Endothelial cell of umbilical vein (primary cell): ENCODE measurements at regions not wholly inside any gene's neighbourhood (a gene's known extent, or its start where the extent isn't known, plus 50 kb on each side); places are given as distances from the start of the nearest gene placed in this dataset.

ENCODE experiments used
- BruUV-seq: library from RNA; stranded (reverse); fragments of 400-500 nt; replicated peaks from 2 replicates; lab custom pipeline; 2021; lab: Mats Ljungman, UMichigan
- CTCF ChIA-PET: fragments of 300-600, 350-600 bp; sonication (Branson Sonifier 250); formaldehyde crosslinking; loops from one replicate; lab custom pipeline; 2021; ENCODE audit warnings: antibody characterized with exemption, inconsistent platforms; lab: Charles Lee
- POLR2A ChIA-PET: fragments of 300-600, 350-600 bp; sonication (Branson Sonifier 250); formaldehyde crosslinking; loops from one replicate; lab custom pipeline; 2021; ENCODE audit warnings: antibody characterized with exemption, inconsistent platforms; lab: Charles Lee
- DNase-seq: peaks from one replicate; pipeline ENCODE4 v3.0.0-alpha.2; 2011; ENCODE audit warnings: low read depth, low spot score
- FAIRE-seq: peaks from 2 replicates; lab custom pipeline; 2011; peaks lifted over from hg19 to GRCh38; lab: Jason Lieb, UNC
- H2AFZ ChIP-seq: 2 replicates; pipeline ENCODE4 v1.6.0; 2012; ENCODE audit warnings: low read depth, low read length, control low read depth, inconsistent platforms
- H3K27ac ChIP-seq: 2 replicates; pipeline ENCODE4 v1.5.1; 2011; ENCODE audit warnings: low read depth, mild to moderate bottlenecking, control low read depth, low read length, moderate library complexity; ENCODE audit not compliant: insufficient read depth
- H3K27me3 ChIP-seq, 2 experiments: 2 replicates each; pipeline versions ENCODE4 v1.6.0 to v1.6.1; 2011; ENCODE audit warnings: low read length in 2 of 2, mixed read lengths in 1 of 2; ENCODE audit not compliant: control insufficient read depth in 2 of 2, insufficient read depth in 2 of 2
- H3K36me3 ChIP-seq, 2 experiments: 2 replicates in 1 of 2; 3 replicates in 1 of 2; pipeline ENCODE4 v1.5.1; 2011; ENCODE audit warnings: low read length in 2 of 2, mild to moderate bottlenecking in 1 of 2, moderate library complexity in 1 of 2; ENCODE audit not compliant: control insufficient read depth in 2 of 2, insufficient read depth in 2 of 2; ENCODE audit errors: extremely low read depth in 1 of 2
- H3K4me1 ChIP-seq: 3 replicates; pipeline ENCODE4 v1.5.1; 2011; ENCODE audit warnings: mild to moderate bottlenecking, low read length; ENCODE audit not compliant: control insufficient read depth, insufficient read depth; ENCODE audit errors: extremely low read depth
- H3K4me2 ChIP-seq: 2 replicates; pipeline ENCODE4 v1.6.1; 2011; ENCODE audit warnings: low read length, control low read depth, mixed read lengths; ENCODE audit not compliant: insufficient read depth
- H3K4me3 ChIP-seq, 3 experiments: fragments of 200-600 bp in 1 of 3; sonication (generic), shearing (Covaris generic) in 1 of 3; replicated peaks in 1 of 3; 2 replicates each; pipeline ENCODE4 v1.5.1; 2011 to 2016; ENCODE audit warnings: control low read depth in 3 of 3, low read length in 3 of 3, mild to moderate bottlenecking in 2 of 3, inconsistent platforms in 1 of 3, low read depth in 1 of 3, moderate library complexity in 1 of 3; ENCODE audit not compliant: insufficient read depth in 1 of 3
- H3K79me2 ChIP-seq: 2 replicates; pipeline ENCODE4 v1.6.0; 2012; ENCODE audit warnings: low read length, inconsistent platforms; ENCODE audit not compliant: control insufficient read depth, insufficient read depth
- H3K9ac ChIP-seq: replicated peaks from 2 replicates; pipeline ENCODE3; 2011; ENCODE audit warnings: low read length, control low read depth; ENCODE audit not compliant: insufficient read depth; ENCODE audit errors: extremely low read depth
- H3K9me1 ChIP-seq: replicated peaks from 3 replicates; pipeline ENCODE4 v1.6.0; 2011; ENCODE audit warnings: mild to moderate bottlenecking, low read length; ENCODE audit not compliant: control insufficient read depth, insufficient read depth; ENCODE audit errors: extremely low read depth
- H3K9me3 ChIP-seq: replicated peaks from 2 replicates; pipeline ENCODE4 v1.5.1; 2012; ENCODE audit warnings: low read length, inconsistent platforms; ENCODE audit not compliant: control insufficient read depth, insufficient read depth
- H4K20me1 ChIP-seq: replicated peaks from 2 replicates; pipeline ENCODE3; 2011; ENCODE audit warnings: mild to moderate bottlenecking, low read length; ENCODE audit not compliant: control insufficient read depth, insufficient read depth; ENCODE audit errors: extremely low read depth
- EZH2 ChIP-seq: IDR thresholded peaks from 2 replicates; pipeline ENCODE4 v1.6.1; 2012; ENCODE audit warnings: borderline replicate concordance, low read depth, mild to moderate bottlenecking, moderate library complexity, low read length, inconsistent platforms; ENCODE audit not compliant: severe bottlenecking
- FOS ChIP-seq: IDR thresholded peaks from 2 replicates; pipeline ENCODE4 v1.6.1; 2011; ENCODE audit warnings: mild to moderate bottlenecking, low read length, moderate library complexity, borderline replicate concordance; ENCODE audit not compliant: insufficient read depth
- GATA2 ChIP-seq: IDR thresholded peaks from 2 replicates; pipeline ENCODE4 v1.7.0; 2011; ENCODE audit warnings: low read depth, mild to moderate bottlenecking, moderate library complexity, mixed read lengths, low read length; ENCODE audit not compliant: insufficient read length, insufficient read depth
- JUN ChIP-seq: IDR thresholded peaks from 2 replicates; pipeline ENCODE4 v1.6.1; 2011; ENCODE audit warnings: borderline replicate concordance, low read depth; ENCODE audit not compliant: insufficient read length, insufficient read depth
- MAX ChIP-seq: IDR thresholded peaks from 2 replicates; pipeline ENCODE4 v1.6.1; 2011; ENCODE audit not compliant: insufficient read depth, insufficient read length
- MYC ChIP-seq: IDR thresholded peaks from one replicate; pipeline ENCODE4 v1.6.1; 2011; ENCODE audit warnings: mild to moderate bottlenecking, low read depth, low read length
- POLR2A ChIP-seq: IDR thresholded peaks from 2 replicates; pipeline ENCODE4 v1.6.1; 2012; ENCODE audit warnings: low read depth, mild to moderate bottlenecking, control low read depth, low read length
- POLR2AphosphoS5 ChIP-seq: IDR thresholded peaks from 2 replicates; pipeline ENCODE4 v1.6.1; 2012; ENCODE audit warnings: low read depth, mild to moderate bottlenecking, control low read depth, low read length, moderate library complexity; ENCODE audit not compliant: insufficient read depth
- dilution Hi-C: fragments of 300-500 bp; cut with MboI; formaldehyde crosslinking; loops from one replicate; pipeline ENCODE4 v1.15.0; 2019; ENCODE audit warnings: low sequenced_read_pairs; ENCODE audit not compliant: extremely low pct_ligation_motif_present
- intact Hi-C: fragments of 100-400 bp; cut with micrococcal nuclease; formaldehyde crosslinking; loops from one replicate; pipeline ENCODE4 v1.10.0; 2022
- TF ChIP-seq, protein P1 (sequence below), 2 donors: IDR thresholded peaks; 1 replicate in 1 of 2; 2 replicates in 1 of 2; pipeline ENCODE4 v1.5.1; 2011; ENCODE audit warnings: low read length in 2 of 2, mild to moderate bottlenecking in 2 of 2, moderate library complexity in 2 of 2, control low read depth in 1 of 2, inconsistent platforms in 1 of 2, low read depth in 1 of 2; ENCODE audit not compliant: insufficient read depth in 1 of 2; ENCODE audit errors: extremely low read depth in 1 of 2

DNA sequence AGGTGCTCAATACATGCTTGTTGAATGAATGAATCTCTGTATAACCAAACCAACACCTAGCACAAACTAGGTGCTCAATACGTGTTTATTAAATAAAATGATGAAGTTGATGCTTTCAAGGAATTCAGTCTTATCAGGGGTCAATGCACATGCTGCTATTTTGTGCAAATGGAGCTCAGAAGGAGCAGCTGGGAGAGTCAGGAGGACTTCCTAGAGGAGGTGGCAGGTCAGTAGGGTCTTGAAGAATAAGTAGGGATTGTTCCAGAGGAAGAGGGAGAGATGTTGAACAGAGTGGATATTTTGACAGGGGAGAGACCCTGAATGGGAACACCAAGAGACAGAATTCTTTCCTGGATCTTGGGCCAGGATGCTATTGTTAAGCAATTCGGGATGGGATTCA, 92.7 kb upstream of the LHX1 start:
- Histone ChIP-seq H3K36me3 (no peaks in the 10 kb centered on the region), H2AFZ (no peak overlapping the region), H3K9ac (no peak overlapping the region), H3K27me3 (no peaks in the 10 kb centered on the region), H3K9me1 (no peaks in the 10 kb centered on the region), H3K4me1 (peaks cover 24% of the 10 kb centered on the region), H3K4me2 (no peak overlapping the region), H3K9me3 (no peaks in the 10 kb centered on the region), H3K79me2 (no peaks in the 10 kb centered on the region), H3K4me3 (no peak overlapping the region), H3K27ac (no peak overlapping the region), H4K20me1 (no peaks in the 10 kb centered on the region)
- TF ChIP-seq MYC (no peak), FOS (no peak), EZH2 (no peak), GATA2 (no peak), MAX (no peak), POLR2A (no peak), POLR2AphosphoS5 (no peak), JUN (no peak)
- TF ChIP-seq, protein P1, sequence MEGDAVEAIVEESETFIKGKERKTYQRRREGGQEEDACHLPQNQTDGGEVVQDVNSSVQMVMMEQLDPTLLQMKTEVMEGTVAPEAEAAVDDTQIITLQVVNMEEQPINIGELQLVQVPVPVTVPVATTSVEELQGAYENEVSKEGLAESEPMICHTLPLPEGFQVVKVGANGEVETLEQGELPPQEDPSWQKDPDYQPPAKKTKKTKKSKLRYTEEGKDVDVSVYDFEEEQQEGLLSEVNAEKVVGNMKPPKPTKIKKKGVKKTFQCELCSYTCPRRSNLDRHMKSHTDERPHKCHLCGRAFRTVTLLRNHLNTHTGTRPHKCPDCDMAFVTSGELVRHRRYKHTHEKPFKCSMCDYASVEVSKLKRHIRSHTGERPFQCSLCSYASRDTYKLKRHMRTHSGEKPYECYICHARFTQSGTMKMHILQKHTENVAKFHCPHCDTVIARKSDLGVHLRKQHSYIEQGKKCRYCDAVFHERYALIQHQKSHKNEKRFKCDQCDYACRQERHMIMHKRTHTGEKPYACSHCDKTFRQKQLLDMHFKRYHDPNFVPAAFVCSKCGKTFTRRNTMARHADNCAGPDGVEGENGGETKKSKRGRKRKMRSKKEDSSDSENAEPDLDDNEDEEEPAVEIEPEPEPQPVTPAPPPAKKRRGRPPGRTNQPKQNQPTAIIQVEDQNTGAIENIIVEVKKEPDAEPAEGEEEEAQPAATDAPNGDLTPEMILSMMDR (IDR thresholded peaks at IDR 0.05; ENCODE audit: extremely low read depth in 1 of 2, insufficient read depth in 1 of 2, low read depth in 1 of 2, low read length in 2 of 2): no peak
- DNase-seq: no peak
- FAIRE-seq: no peak
- POLR2A ChIA-PET: interaction anchor here (0.6 kb wide), 1 partner anchor 41 kb away, joined by 3 read pairs; no protein-coding TSS in a partner anchor
- dilution Hi-C loops (no loop called here), intact Hi-C loops (no loop called here)
- CTCF ChIA-PET: interaction anchor here (1.5 kb wide), 1 partner anchor 8 kb away, joined by 4 read pairs; no protein-coding TSS in a partner anchor
- no TSS peak for BruUV-seq
